ENCODE measurements at regions not wholly inside any gene's neighbourhood (a gene's known extent, or its start where the extent isn't known, plus 50 kb on each side); places are given as distances from the start of the nearest gene placed in this dataset.

GRCh38 chr18:29309366-29309765, 1132.4 kb upstream of the CDH2 start:
- DNase-seq (no peak), ATAC-seq (no peak)
- Histone ChIP-seq H3K9me3 (no peaks in the 10 kb centered on the region), H3K27me3 (no peaks in the 10 kb centered on the region), H3K27ac (no peak overlapping the region), H3K4me3 (no peak overlapping the region), H3K36me3 (no peaks in the 10 kb centered on the region), H3K4me1 (no peaks in the 10 kb centered on the region)
- WGBS (ENCODE audit: insufficient coverage, low coverage, low lambda C conversion rate, missing lambda C conversion rate) = 22% methylated on average over 1 of the region's 1 CpG
- intact Hi-C loops (cut with DNase I) = no loop called here
- TF ChIP-seq, protein P1, sequence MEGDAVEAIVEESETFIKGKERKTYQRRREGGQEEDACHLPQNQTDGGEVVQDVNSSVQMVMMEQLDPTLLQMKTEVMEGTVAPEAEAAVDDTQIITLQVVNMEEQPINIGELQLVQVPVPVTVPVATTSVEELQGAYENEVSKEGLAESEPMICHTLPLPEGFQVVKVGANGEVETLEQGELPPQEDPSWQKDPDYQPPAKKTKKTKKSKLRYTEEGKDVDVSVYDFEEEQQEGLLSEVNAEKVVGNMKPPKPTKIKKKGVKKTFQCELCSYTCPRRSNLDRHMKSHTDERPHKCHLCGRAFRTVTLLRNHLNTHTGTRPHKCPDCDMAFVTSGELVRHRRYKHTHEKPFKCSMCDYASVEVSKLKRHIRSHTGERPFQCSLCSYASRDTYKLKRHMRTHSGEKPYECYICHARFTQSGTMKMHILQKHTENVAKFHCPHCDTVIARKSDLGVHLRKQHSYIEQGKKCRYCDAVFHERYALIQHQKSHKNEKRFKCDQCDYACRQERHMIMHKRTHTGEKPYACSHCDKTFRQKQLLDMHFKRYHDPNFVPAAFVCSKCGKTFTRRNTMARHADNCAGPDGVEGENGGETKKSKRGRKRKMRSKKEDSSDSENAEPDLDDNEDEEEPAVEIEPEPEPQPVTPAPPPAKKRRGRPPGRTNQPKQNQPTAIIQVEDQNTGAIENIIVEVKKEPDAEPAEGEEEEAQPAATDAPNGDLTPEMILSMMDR (IDR thresholded peaks at IDR 0.05) = no peak
- TF ChIP-seq POLR2A (IDR thresholded peaks at IDR 0.05) = no peak

DNA sequence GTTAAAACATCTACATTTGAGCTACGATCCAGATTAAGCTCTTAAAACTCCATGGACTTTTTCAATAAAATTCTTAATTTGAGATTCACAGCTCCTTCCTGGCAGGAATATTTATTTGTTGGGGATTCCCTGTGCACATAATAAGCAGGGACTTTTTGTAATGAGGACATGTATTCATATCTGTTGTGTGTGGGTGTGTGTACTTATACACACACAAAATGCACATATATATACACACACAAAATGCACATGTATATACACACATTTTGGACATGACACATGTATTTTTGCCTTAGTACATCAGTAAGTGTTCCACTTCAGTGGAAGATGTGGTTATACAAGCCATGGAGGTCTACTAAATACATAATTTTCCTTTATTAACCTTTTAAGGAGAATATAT, 1131.1 kb upstream of the CDH2 start:
- Histone ChIP-seq H3K36me3 (no peaks in the 10 kb centered on the region), H3K27ac (no peak overlapping the region), H3K27me3 (no peaks in the 10 kb centered on the region), H3K4me3 (no peak overlapping the region), H3K4me1 (no peaks in the 10 kb centered on the region), H3K9me3 (no peaks in the 10 kb centered on the region)
- intact Hi-C loops (cut with DNase I) = no loop called here
- WGBS (ENCODE audit: insufficient coverage, low coverage, low lambda C conversion rate, missing lambda C conversion rate) = 73% methylated on average over 1 of the region's 1 CpG
- no peak for ATAC-seq
- no peak for DNase-seq
- TF ChIP-seq, protein P1 (IDR thresholded peaks at IDR 0.05) = no peak
- no peak for TF ChIP-seq POLR2A (IDR thresholded peaks at IDR 0.05)

DNA sequence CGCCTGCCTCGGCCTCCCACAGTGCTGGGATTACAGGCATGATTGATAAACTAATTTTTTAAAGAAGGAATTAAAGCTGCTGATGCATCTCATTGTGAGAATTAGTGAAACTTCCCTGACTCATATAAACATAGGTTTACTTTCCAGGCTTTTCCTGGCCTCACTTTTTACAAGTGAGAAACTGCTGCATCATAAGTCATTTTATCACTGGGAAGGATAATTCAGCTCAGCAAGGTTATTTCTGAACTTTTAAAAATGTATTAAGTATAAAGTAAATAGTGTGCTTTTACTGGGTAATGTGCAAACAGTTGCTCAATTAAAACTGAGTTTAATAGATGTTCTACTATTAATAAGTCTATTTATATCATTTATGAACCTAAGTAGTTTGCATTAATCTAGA, 1130.3 kb upstream of the CDH2 start:
- H3K27me3 ChIP-seq = no peaks in the 10 kb centered on the region
- H3K4me3 ChIP-seq = no peak overlapping the region
- ATAC-seq (no peak), DNase-seq (no peak)
- no peaks in the 10 kb centered on the region for H3K9me3 ChIP-seq
- no peaks in the 10 kb centered on the region for H3K4me1 ChIP-seq
- no peak overlapping the region for H3K27ac ChIP-seq
- WGBS (ENCODE audit: insufficient coverage, low coverage, low lambda C conversion rate, missing lambda C conversion rate) = 21% methylated on average over 2 of the region's 2 CpGs
- no peaks in the 10 kb centered on the region for H3K36me3 ChIP-seq
- no peak for TF ChIP-seq POLR2A (IDR thresholded peaks at IDR 0.05)
- TF ChIP-seq, protein P1 (IDR thresholded peaks at IDR 0.05) = no peak
- intact Hi-C loops (cut with DNase I) = no loop called here

- Histone ChIP-seq H3K4me1 (no peaks in the 10 kb centered on the region), H3K27me3 (no peaks in the 10 kb centered on the region), H3K9me3 (no peaks in the 10 kb centered on the region), H3K27ac (no peak overlapping the region), H3K4me3 (no peak overlapping the region), H3K36me3 (no peaks in the 10 kb centered on the region)
- DNase-seq (no peak), ATAC-seq (no peak)
- TF ChIP-seq, protein P1 (IDR thresholded peaks at IDR 0.05) = no peak
- TF ChIP-seq POLR2A (IDR thresholded peaks at IDR 0.05) = no peak
- intact Hi-C loops (cut with DNase I) = no loop called here
- 54% methylated on average over 3 of the region's 3 CpGs for WGBS (ENCODE audit: insufficient coverage, low coverage, low lambda C conversion rate, missing lambda C conversion rate)
Measured at GRCh38 chr18:29305516-29305915, 1128.6 kb upstream of the CDH2 start.

DNA sequence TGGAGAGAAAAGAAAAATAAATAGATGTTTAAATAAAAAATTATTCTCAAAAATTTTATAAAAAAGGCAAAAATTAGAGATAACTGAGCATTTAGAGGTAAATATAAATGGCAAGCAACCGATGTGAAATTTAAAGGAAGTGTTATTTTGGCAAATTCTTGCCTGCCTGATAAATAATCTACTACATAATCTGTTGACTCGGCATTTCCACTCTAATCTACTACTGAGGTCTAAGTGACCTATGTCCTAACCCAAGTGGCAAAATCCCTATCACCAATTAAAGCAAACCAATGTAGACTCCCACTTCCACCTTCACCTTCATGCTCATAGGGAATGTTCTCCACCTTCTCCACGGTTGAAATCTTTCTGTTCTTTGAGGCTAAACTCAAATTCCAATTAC, 1124.1 kb upstream of the CDH2 start:
- DNase-seq (no peak), ATAC-seq (no peak)
- Histone ChIP-seq H3K4me1 (no peaks in the 10 kb centered on the region), H3K27ac (no peak overlapping the region), H3K27me3 (no peaks in the 10 kb centered on the region), H3K4me3 (no peak overlapping the region), H3K9me3 (no peaks in the 10 kb centered on the region), H3K36me3 (no peaks in the 10 kb centered on the region)
- TF ChIP-seq POLR2A (IDR thresholded peaks at IDR 0.05) = no peak
- TF ChIP-seq, protein P1 (IDR thresholded peaks at IDR 0.05) = no peak
- WGBS (ENCODE audit: insufficient coverage, low coverage, low lambda C conversion rate, missing lambda C conversion rate) = 39% methylated on average over 3 of the region's 3 CpGs
- intact Hi-C loops (cut with DNase I) = no loop called here
